A549 (cell line): ENCODE measurements at regions not wholly inside any gene's neighbourhood (a gene's known extent, or its start where the extent isn't known, plus 50 kb on each side); places are given as distances from the start of the nearest gene placed in this dataset.

Source experiments
- ATAC-seq, 2 experiments: fragments of 200-7000 bp in 1 of 2; fragments of >200 bp in 1 of 2; cut with Nextera tagmentation in 1 of 2; cut with Tn5 transposase in 1 of 2; 3 replicates each; pipeline versions ENCODE4 v1.8.0 to v1.9.1; 2018 to 2020; ENCODE audit warnings: mild to moderate bottlenecking in 1 of 2, moderate library complexity in 1 of 2
- CTCF ChIA-PET: fragments of 300-600 bp; sonication (Branson Sonifier 250); formaldehyde crosslinking; extraction: SDS; loops from one replicate; lab custom pipeline; 2021; ENCODE audit warnings: antibody characterized with exemption, inconsistent platforms; lab: Yijun Ruan, JAX
- POLR2A ChIA-PET: fragments of 350-600 bp; formaldehyde crosslinking; extraction: SDS; loops from one replicate; lab custom pipeline; 2021; ENCODE audit warnings: antibody characterized with exemption, inconsistent platforms; lab: Yijun Ruan, JAX
- DNase-seq, 2 experiments: peaks; one replicate each; pipeline versions ENCODE4 v3.0.0 to v3.0.0-alpha.2; 2011 to 2016; ENCODE audit warnings: low read depth in 1 of 2, low spot score in 1 of 2
- FAIRE-seq: peaks from 2 replicates; lab custom pipeline; 2011; peaks lifted over from hg19 to GRCh38; lab: Jason Lieb, UNC
- H3K27ac ChIP-seq, 2 experiments: fragments of >200 bp; sonication (Bioruptor Twin); formaldehyde crosslinking; 3 replicates each; pipeline ENCODE4 v1.5.1; 2016 to 2017
- H3K4me1 ChIP-seq: fragments of >200 bp; sonication (Bioruptor Twin); formaldehyde crosslinking; 3 replicates; pipeline ENCODE4 v1.6.1; 2016
- H3K4me2 ChIP-seq: fragments of >200 bp; sonication (Bioruptor Twin); formaldehyde crosslinking; 3 replicates; pipeline ENCODE4 v1.6.1; 2016
- H3K4me3 ChIP-seq: fragments of >200 bp; sonication (Bioruptor Twin); formaldehyde crosslinking; 3 replicates; pipeline ENCODE4 v1.5.1; 2016
- H3K9me3 ChIP-seq: fragments of >200 bp; sonication (Bioruptor Twin); formaldehyde crosslinking; 3 replicates; pipeline ENCODE4 v1.6.1; 2016
- EHF ChIP-seq: fragments of 250-450 bp; sonication (Bioruptor Pico); IDR thresholded peaks from 2 replicates; pipeline ENCODE4 v1.5.0; 2020; ENCODE audit warnings: mild to moderate bottlenecking
- EP300 ChIP-seq, 2 experiments: fragments of >200 bp; sonication (Bioruptor Twin); formaldehyde crosslinking; IDR thresholded peaks; 2 replicates in 1 of 2; 3 replicates in 1 of 2; pipeline ENCODE4 v1.6.1; 2016 to 2017
- HDAC2 ChIP-seq: fragments of 200-600 bp; sonication (generic); IDR thresholded peaks from 2 replicates; pipeline ENCODE4 v1.6.1; 2016
- HEYL ChIP-seq: fragments of 250-450 bp; sonication (Bioruptor Pico); IDR thresholded peaks from 2 replicates; pipeline ENCODE4 v1.8.0; 2021; ENCODE audit warnings: mild to moderate bottlenecking, moderate library complexity
- HMGXB4 ChIP-seq: fragments of 250-450 bp; sonication (Bioruptor Pico); IDR thresholded peaks from 2 replicates; pipeline ENCODE4 v1.5.0; 2021; ENCODE audit warnings: mild to moderate bottlenecking, moderate library complexity, borderline replicate concordance
- HOXB5 ChIP-seq: fragments of 250-450 bp; sonication (Bioruptor Pico); IDR thresholded peaks from 2 replicates; pipeline ENCODE4 v1.5.0; 2020; ENCODE audit warnings: mild to moderate bottlenecking, moderate library complexity
- JUN ChIP-seq, 2 experiments: fragments of >200 bp; sonication (Bioruptor Twin); formaldehyde crosslinking; IDR thresholded peaks; 2 replicates in 1 of 2; 3 replicates in 1 of 2; pipeline ENCODE4 v1.6.1; 2016 to 2017
- KDM1A ChIP-seq: fragments of 200-600 bp; sonication (generic); IDR thresholded peaks from 2 replicates; pipeline ENCODE4 v1.6.1; 2016; ENCODE audit warnings: low read depth, mild to moderate bottlenecking
- MYC ChIP-seq: IDR thresholded peaks from 2 replicates; pipeline ENCODE4 v1.6.1; 2012; ENCODE audit warnings: mild to moderate bottlenecking, inconsistent platforms, low read length, improper control_type of control experiment, borderline replicate concordance
- NFE2L2 ChIP-seq: fragments of 150-350 bp; conservative IDR thresholded peaks from 2 replicates; pipeline ENCODE4 v1.6.1; 2014; ENCODE audit warnings: low read length
- PBX3 ChIP-seq: IDR thresholded peaks from 2 replicates; pipeline ENCODE4 v1.6.1; 2012
- RNF2 ChIP-seq: fragments of 200-600 bp; sonication (generic); IDR thresholded peaks from 2 replicates; pipeline ENCODE4 v1.6.1; 2016; ENCODE audit warnings: low read depth, mild to moderate bottlenecking, antibody characterized with exemption, moderate library complexity, borderline replicate concordance
- ZC3H11A ChIP-seq: fragments of 450-650 bp; IDR thresholded peaks from 2 replicates; pipeline ENCODE4 v1.6.1; 2014; ENCODE audit warnings: antibody characterized with exemption, mild to moderate bottlenecking
- ZNF302 ChIP-seq: fragments of 250-450 bp; sonication (Bioruptor Pico); IDR thresholded peaks from 2 replicates; pipeline ENCODE4 v1.9.0; 2021; ENCODE audit warnings: inconsistent platforms, mild to moderate bottlenecking, moderate library complexity
- ZSCAN20 ChIP-seq: fragments of 250-450 bp; sonication (Bioruptor Pico); IDR thresholded peaks from 2 replicates; pipeline ENCODE4 v1.8.0; 2022; ENCODE audit warnings: mild to moderate bottlenecking, moderate library complexity
- WGBS: methylation state at CpG from one replicate; pipeline ENCODE4 v1.1.6; 2017; ENCODE audit errors: missing lambda C conversion rate; 5-methylcytosine and 5-hydroxymethylcytosine counted together
- TF ChIP-seq, protein P1 (sequence below): fragments of 250-450 bp; sonication (Bioruptor Pico); IDR thresholded peaks from 2 replicates; pipeline ENCODE4 v1.5.0; 2020; ENCODE audit warnings: low read depth, mild to moderate bottlenecking, moderate library complexity
- TF ChIP-seq, protein P2 (sequence below): fragments of >200 bp; sonication (Bioruptor Twin); formaldehyde crosslinking; IDR thresholded peaks from 3 replicates; pipeline ENCODE4 v1.6.1; 2016
- TF ChIP-seq, protein P3 (sequence below): fragments of 200-600 bp; sonication (generic); IDR thresholded peaks from 2 replicates; pipeline ENCODE4 v1.6.1; 2016; ENCODE audit warnings: antibody characterized with exemption, mild to moderate bottlenecking, moderate library complexity

DNA sequence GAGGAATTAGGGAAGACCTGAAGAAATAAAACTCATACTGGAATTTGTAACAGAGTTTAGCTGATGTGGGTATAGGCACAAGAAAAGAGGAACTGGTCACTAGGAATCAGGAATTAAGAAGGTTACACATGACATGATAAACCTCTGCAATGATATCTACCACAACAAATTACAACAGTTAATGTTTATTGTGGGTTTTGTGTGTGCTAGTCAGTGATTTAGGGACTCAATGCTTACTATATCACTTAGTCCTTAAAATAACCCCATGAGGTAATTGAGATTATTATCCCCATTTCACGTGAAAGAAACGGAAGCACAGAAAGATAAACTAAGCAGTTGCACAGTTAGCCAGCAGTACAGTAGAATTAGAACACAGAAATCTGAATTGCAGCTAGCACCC is 415.8 kb upstream of the ZEB2 start:
- ATAC-seq, result no peak
- CTCF ChIA-PET, result no interaction called here

GRCh38 chr2:144935191-144935590 is 415.3 kb upstream of the ZEB2 start:
- CTCF ChIA-PET, result no interaction called here
- no peak overlapping the region for H3K4me3 ChIP-seq
- no peak for FAIRE-seq
- H3K27ac ChIP-seq, result no peak overlapping the region
- H3K4me1 ChIP-seq, result peaks cover 22% of the 10 kb centered on the region
- ATAC-seq, result no peak
- WGBS, result 90% methylated on average over 5 of the region's 5 CpGs
- no peaks in the 10 kb centered on the region for H3K9me3 ChIP-seq
- TF ChIP-seq HDAC2, result no peak
- no peak for TF ChIP-seq ZNF302 (CRISPR knock-in tag)
- no peak for TF ChIP-seq HOXB5 (CRISPR knock-in tag)
- TF ChIP-seq EHF (CRISPR knock-in tag), result no peak
- TF ChIP-seq, all 56 proteins: peak for 0
- no peak overlapping the region for H3K4me2 ChIP-seq
- POLR2A ChIA-PET, result no interaction called here
- no peak for DNase-seq

More for the DNA sequence above, 415.8 kb upstream of the ZEB2 start:
- Histone ChIP-seq H3K4me2 (no peak overlapping the region), H3K9me3 (0 out of 3 replicates have a peak, but pooled peaks cover under 1% of the 10 kb centered on the region), H3K27ac (no peak overlapping the region), H3K4me1 (peaks cover 22% of the 10 kb centered on the region), H3K4me3 (no peak overlapping the region)
- FAIRE-seq, result no peak
- DNase-seq, result no peak
- 88% methylated on average over 2 of the region's 2 CpGs for WGBS
- POLR2A ChIA-PET, result no interaction called here
- TF ChIP-seq, protein P1, sequence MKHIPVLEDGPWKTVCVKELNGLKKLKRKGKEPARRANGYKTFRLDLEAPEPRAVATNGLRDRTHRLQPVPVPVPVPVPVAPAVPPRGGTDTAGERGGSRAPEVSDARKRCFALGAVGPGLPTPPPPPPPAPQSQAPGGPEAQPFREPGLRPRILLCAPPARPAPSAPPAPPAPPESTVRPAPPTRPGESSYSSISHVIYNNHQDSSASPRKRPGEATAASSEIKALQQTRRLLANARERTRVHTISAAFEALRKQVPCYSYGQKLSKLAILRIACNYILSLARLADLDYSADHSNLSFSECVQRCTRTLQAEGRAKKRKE (CRISPR knock-in tag), result no peak
- no peak for TF ChIP-seq NFE2L2
- TF ChIP-seq ZC3H11A, result no peak
- TF ChIP-seq, protein P2, sequence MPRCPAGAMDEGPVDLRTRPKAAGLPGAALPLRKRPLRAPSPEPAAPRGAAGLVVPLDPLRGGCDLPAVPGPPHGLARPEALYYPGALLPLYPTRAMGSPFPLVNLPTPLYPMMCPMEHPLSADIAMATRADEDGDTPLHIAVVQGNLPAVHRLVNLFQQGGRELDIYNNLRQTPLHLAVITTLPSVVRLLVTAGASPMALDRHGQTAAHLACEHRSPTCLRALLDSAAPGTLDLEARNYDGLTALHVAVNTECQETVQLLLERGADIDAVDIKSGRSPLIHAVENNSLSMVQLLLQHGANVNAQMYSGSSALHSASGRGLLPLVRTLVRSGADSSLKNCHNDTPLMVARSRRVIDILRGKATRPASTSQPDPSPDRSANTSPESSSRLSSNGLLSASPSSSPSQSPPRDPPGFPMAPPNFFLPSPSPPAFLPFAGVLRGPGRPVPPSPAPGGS, result no peak
- TF ChIP-seq, protein P3, sequence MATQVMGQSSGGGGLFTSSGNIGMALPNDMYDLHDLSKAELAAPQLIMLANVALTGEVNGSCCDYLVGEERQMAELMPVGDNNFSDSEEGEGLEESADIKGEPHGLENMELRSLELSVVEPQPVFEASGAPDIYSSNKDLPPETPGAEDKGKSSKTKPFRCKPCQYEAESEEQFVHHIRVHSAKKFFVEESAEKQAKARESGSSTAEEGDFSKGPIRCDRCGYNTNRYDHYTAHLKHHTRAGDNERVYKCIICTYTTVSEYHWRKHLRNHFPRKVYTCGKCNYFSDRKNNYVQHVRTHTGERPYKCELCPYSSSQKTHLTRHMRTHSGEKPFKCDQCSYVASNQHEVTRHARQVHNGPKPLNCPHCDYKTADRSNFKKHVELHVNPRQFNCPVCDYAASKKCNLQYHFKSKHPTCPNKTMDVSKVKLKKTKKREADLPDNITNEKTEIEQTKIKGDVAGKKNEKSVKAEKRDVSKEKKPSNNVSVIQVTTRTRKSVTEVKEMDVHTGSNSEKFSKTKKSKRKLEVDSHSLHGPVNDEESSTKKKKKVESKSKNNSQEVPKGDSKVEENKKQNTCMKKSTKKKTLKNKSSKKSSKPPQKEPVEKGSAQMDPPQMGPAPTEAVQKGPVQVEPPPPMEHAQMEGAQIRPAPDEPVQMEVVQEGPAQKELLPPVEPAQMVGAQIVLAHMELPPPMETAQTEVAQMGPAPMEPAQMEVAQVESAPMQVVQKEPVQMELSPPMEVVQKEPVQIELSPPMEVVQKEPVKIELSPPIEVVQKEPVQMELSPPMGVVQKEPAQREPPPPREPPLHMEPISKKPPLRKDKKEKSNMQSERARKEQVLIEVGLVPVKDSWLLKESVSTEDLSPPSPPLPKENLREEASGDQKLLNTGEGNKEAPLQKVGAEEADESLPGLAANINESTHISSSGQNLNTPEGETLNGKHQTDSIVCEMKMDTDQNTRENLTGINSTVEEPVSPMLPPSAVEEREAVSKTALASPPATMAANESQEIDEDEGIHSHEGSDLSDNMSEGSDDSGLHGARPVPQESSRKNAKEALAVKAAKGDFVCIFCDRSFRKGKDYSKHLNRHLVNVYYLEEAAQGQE, result no peak
- no peak for TF ChIP-seq HEYL

- ChIA-PET CTCF (interaction anchor here (0.6 kb wide), 1 partner anchor 144 kb away, joined by 3 read pairs; no protein-coding TSS in a partner anchor), POLR2A (no interaction called here)
- no peak overlapping the region for H3K4me3 ChIP-seq
- TF ChIP-seq JUN (IDR thresholded peaks at IDR 0.05) (no peak), KDM1A (no peak), EHF (CRISPR knock-in tag) (no peak), RNF2 (no peak), EP300 (IDR thresholded peaks at IDR 0.05) (no peak), ZSCAN20 (no peak), PBX3 (no peak), HMGXB4 (CRISPR knock-in tag) (no peak), MYC (no peak)
- ATAC-seq (no peak), DNase-seq (no peak), FAIRE-seq (no peak)
- H3K27ac ChIP-seq, result no peak overlapping the region
- no peaks in the 10 kb centered on the region for H3K4me1 ChIP-seq
- H3K4me2 ChIP-seq, result no peak overlapping the region
- peaks cover 6% of the 10 kb centered on the region; the same call in 1 of the 3 replicates for H3K9me3 ChIP-seq
Observed at GRCh38 chr2:144931960-144932359, 412.0 kb upstream of the ZEB2 start.
